Progenitor cell of endocrine pancreas (in vitro differentiated cells): ENCODE measurements at regions not wholly inside any gene's neighbourhood (a gene's known extent, or its start where the extent isn't known, plus 50 kb on each side); places are given as distances from the start of the nearest gene placed in this dataset.

Experiments
- DNase-seq: peaks from one replicate; pipeline ENCODE4 v3.0.0; 2021; ENCODE audit warnings: low spot score; ENCODE audit not compliant: unreplicated experiment
- H3K27ac Mint-ChIP-seq: 2 replicates; pipeline ENCODE4 v1.8.0; 2021; ENCODE audit warnings: mild to moderate bottlenecking, moderate library complexity, mixed read lengths
- H3K27me3 Mint-ChIP-seq: 2 replicates; pipeline ENCODE4 v1.8.0; 2021; ENCODE audit warnings: mixed read lengths
- H3K36me3 Mint-ChIP-seq: 2 replicates; pipeline ENCODE4 v1.8.0; 2022; ENCODE audit warnings: mixed read lengths; ENCODE audit not compliant: insufficient read depth
- H3K4me1 Mint-ChIP-seq: 2 replicates; pipeline ENCODE4 v1.8.0; 2021; ENCODE audit warnings: low read depth, mixed read lengths
- H3K4me3 Mint-ChIP-seq: 2 replicates; pipeline ENCODE4 v1.8.0; 2021; ENCODE audit warnings: low read depth, mild to moderate bottlenecking, moderate library complexity, mixed read lengths
- H3K9me3 Mint-ChIP-seq: 2 replicates; pipeline ENCODE4 v1.8.0; 2021; ENCODE audit warnings: low read depth, mixed read lengths
- CTCF ChIP-seq: fragments of 200-600 bp; sonication (generic); IDR thresholded peaks from one replicate; pipeline ENCODE4 v1.5.0; 2021; ENCODE audit warnings: antibody characterized with exemption, mild to moderate bottlenecking; ENCODE audit not compliant: unreplicated experiment

GRCh38 chr3:31250116-31250777, 282.5 kb upstream of the STT3B start:
- no peak for DNase-seq
- no peak for TF ChIP-seq CTCF
- H3K4me3 Mint-ChIP-seq, result no peak overlapping the region
- no peaks in the 10 kb centered on the region for H3K36me3 Mint-ChIP-seq
- H3K9me3 Mint-ChIP-seq, result peaks cover 16% of the 10 kb centered on the region
- no peaks in the 10 kb centered on the region for H3K27me3 Mint-ChIP-seq
- H3K27ac Mint-ChIP-seq, result no peak overlapping the region
- H3K4me1 Mint-ChIP-seq, result peaks cover 21% of the 10 kb centered on the region

- H3K9me3 Mint-ChIP-seq, result peaks cover 16% of the 10 kb centered on the region
- H3K27me3 Mint-ChIP-seq, result no peaks in the 10 kb centered on the region
- no peak overlapping the region for H3K27ac Mint-ChIP-seq
- H3K4me1 Mint-ChIP-seq, result peaks cover 22% of the 10 kb centered on the region
- no peak for DNase-seq
- no peak for TF ChIP-seq CTCF
- no peak overlapping the region for H3K4me3 Mint-ChIP-seq
- no peaks in the 10 kb centered on the region for H3K36me3 Mint-ChIP-seq
These were observed 281.6 kb upstream of the STT3B start for GRCh38 chr3:31251083-31251482.

- Mint-ChIP-seq H3K4me1 (peaks cover 16% of the 10 kb centered on the region), H3K36me3 (no peaks in the 10 kb centered on the region), H3K4me3 (no peak overlapping the region), H3K9me3 (peaks cover 16% of the 10 kb centered on the region), H3K27me3 (no peaks in the 10 kb centered on the region), H3K27ac (no peak overlapping the region)
- no peak for TF ChIP-seq CTCF
- DNase-seq, result no peak
These were observed 280.2 kb upstream of the STT3B start for GRCh38 chr3:31252216-31253185.

GRCh38 chr3:31253782-31254181, 278.9 kb upstream of the STT3B start:
- no peak overlapping the region for H3K27ac Mint-ChIP-seq
- no peaks in the 10 kb centered on the region for H3K27me3 Mint-ChIP-seq
- no peaks in the 10 kb centered on the region for H3K36me3 Mint-ChIP-seq
- H3K4me3 Mint-ChIP-seq, result no peak overlapping the region
- H3K4me1 Mint-ChIP-seq, result peaks cover 4% of the 10 kb centered on the region
- DNase-seq, result no peak
- H3K9me3 Mint-ChIP-seq, result peaks cover 16% of the 10 kb centered on the region
- no peak for TF ChIP-seq CTCF

- no peak overlapping the region for H3K4me3 Mint-ChIP-seq
- TF ChIP-seq CTCF, result no peak
These were observed 278.2 kb upstream of the STT3B start for GRCh38 chr3:31254483-31254882.

More at GRCh38 chr3:31254483-31254882, 278.2 kb upstream of the STT3B start:
- no peak overlapping the region for H3K27ac Mint-ChIP-seq
- H3K27me3 Mint-ChIP-seq, result no peaks in the 10 kb centered on the region
- H3K36me3 Mint-ChIP-seq, result no peaks in the 10 kb centered on the region
- H3K9me3 Mint-ChIP-seq, result peaks cover 16% of the 10 kb centered on the region
- DNase-seq, result no peak
- peaks cover 3% of the 10 kb centered on the region for H3K4me1 Mint-ChIP-seq
